Body of pancreas (tissue), 4 donors: ENCODE measurements at regions not wholly inside any gene's neighbourhood (a gene's known extent, or its start where the extent isn't known, plus 50 kb on each side); places are given as distances from the start of the nearest gene placed in this dataset.
A peak's percentile ranks its signal among the peaks of the same experiment; 100 is the strongest.
"Not testable (repeated sequence)": the region's sequence is repeated elsewhere in the genome, so short reads cannot be mapped to it uniquely, and the experiment has no call there.

ENCODE experiments used
- ATAC-seq: fragments of 150-250 bp; one replicate; pipeline ENCODE4 v1.9.1; 2016
- DNase-seq, 4 donors: peaks; one replicate each; pipeline ENCODE4 v3.0.0-alpha.2; 2019
- H3K27ac ChIP-seq, 4 donors: fragments of 200-600 bp; sonication (generic); 1 replicate in 3 of 4; 2 replicates in 1 of 4; pipeline versions ENCODE4 v1.5.1 to v1.6.1; 2016 to 2019; ENCODE audit warnings: mild to moderate bottlenecking in 1 of 4, mixed read lengths in 1 of 4, moderate library complexity in 1 of 4
- H3K27me3 ChIP-seq, 2 donors: fragments of 200-600 bp; sonication (generic); one replicate each; pipeline ENCODE4 v1.6.0; 2016; ENCODE audit warnings: mild to moderate bottlenecking in 1 of 2
- H3K36me3 ChIP-seq, 2 donors: fragments of 200-600 bp; sonication (generic); replicated peaks in 1 of 2; 2 replicates each; pipeline ENCODE4 v1.5.1; 2016; ENCODE audit warnings: low read depth in 2 of 2; ENCODE audit not compliant: insufficient read depth in 1 of 2
- H3K4me1 ChIP-seq: fragments of 200-600 bp; sonication (generic); one replicate; pipeline ENCODE4 v1.6.0; 2016
- H3K4me3 ChIP-seq, 2 donors: fragments of 200-600 bp; sonication (generic); 1 replicate in 1 of 2; 2 replicates in 1 of 2; pipeline ENCODE4 v1.5.1; 2016 to 2019
- H3K9me3 ChIP-seq, 3 donors: fragments of 200-600 bp; sonication (generic); 1 replicate in 2 of 3; 2 replicates in 1 of 3; pipeline ENCODE4 v1.5.1; 2016
- CTCF ChIP-seq, 7 experiments: fragments of 450-650 bp in 4 of 7; fragments of 200-600 bp in 3 of 7; sonication (generic) in 3 of 7; IDR thresholded peaks; one replicate each; pipeline ENCODE4 v1.5.1; 2016 to 2019; ENCODE audit warnings: antibody characterized with exemption in 7 of 7
- POLR2A ChIP-seq, 3 donors: fragments of 450-650 bp; IDR thresholded peaks; one replicate each; pipeline ENCODE4 v1.6.1; 2016; ENCODE audit warnings: antibody characterized with exemption in 3 of 3, mild to moderate bottlenecking in 2 of 3
- WGBS, 2 donors: methylation state at CpG; one replicate each; pipeline ENCODE4 v1.1.5; 2017; 5-methylcytosine and 5-hydroxymethylcytosine counted together
- intact Hi-C: fragments of 100-400 bp; cut with DNase I; formaldehyde crosslinking; loops from one replicate; pipeline ENCODE4 v1.15.1; 2023

GRCh38 chr2:8122520-8122919, 559.3 kb upstream of the ID2 start:
- Histone ChIP-seq H3K27ac (no peak overlapping the region), H3K4me3 (no peak overlapping the region), H3K36me3 (no peaks in the 10 kb centered on the region), H3K4me1 (peaks cover 23% of the 10 kb centered on the region), H3K9me3 (no peaks in the 10 kb centered on the region), H3K27me3 (no peaks in the 10 kb centered on the region)
- DNase-seq (no peak), ATAC-seq (no peak)
- no peak for TF ChIP-seq POLR2A (IDR thresholded peaks at IDR 0.05)
- no peak for TF ChIP-seq CTCF (IDR thresholded peaks at IDR 0.05)
- WGBS, 2 donors, result 80 to 85% methylated on average over 7 of the region's 7 CpGs
- intact Hi-C loops, result no loop called here

DNA sequence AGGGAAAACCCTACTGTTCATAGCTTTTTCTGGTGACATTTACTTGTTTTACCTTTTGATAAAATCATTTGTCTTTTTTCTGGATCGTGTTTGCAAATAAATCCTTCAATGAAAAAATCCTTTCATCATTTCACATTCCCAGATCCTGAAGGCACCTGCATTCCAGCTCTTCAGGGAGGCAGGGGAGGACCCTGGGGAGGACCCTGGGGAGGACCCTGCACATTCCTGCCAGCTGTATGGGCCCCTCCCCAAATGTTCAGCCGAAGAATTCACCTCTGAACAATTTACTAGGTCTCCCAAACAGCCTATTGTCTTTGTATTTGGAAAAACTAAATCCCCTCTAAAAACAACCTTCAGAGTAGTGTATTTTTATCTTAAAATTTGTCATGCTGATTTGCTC, 558.4 kb upstream of the ID2 start:
- Histone ChIP-seq H3K27ac (no peak overlapping the region), H3K4me3 (no peak overlapping the region), H3K27me3 (no peaks in the 10 kb centered on the region), H3K36me3 (no peaks in the 10 kb centered on the region), H3K9me3 (no peaks in the 10 kb centered on the region), H3K4me1 (peaks cover 23% of the 10 kb centered on the region)
- DNase-seq (no peak), ATAC-seq (no peak)
- TF ChIP-seq CTCF (IDR thresholded peaks at IDR 0.05) (no peak), POLR2A (IDR thresholded peaks at IDR 0.05) (no peak)
- 35 to 62% methylated on average over 2 of the region's 2 CpGs for WGBS, 2 donors
- intact Hi-C loops, result no loop called here

GRCh38 chr2:8125741-8126711, 555.8 kb upstream of the ID2 start:
- Histone ChIP-seq H3K4me3 (no peak overlapping the region), H3K27me3 (no peaks in the 10 kb centered on the region), H3K36me3 (no peaks in the 10 kb centered on the region), H3K4me1 (peaks cover 4% of the 10 kb centered on the region), H3K9me3 (no peaks in the 10 kb centered on the region), H3K27ac (peak overlapping the region in 3 of 4 donors; percentile 67 to 72 (median 70))
- DNase-seq (peak in 1 of 4 donors; percentile 44), ATAC-seq (peak; percentile 80)
- intact Hi-C loops, result no loop called here
- 55 to 60% methylated on average over 12 of the region's 12 CpGs for WGBS, 2 donors
- TF ChIP-seq POLR2A (IDR thresholded peaks at IDR 0.05) (no peak), CTCF (IDR thresholded peaks at IDR 0.05) (no peak)

DNA sequence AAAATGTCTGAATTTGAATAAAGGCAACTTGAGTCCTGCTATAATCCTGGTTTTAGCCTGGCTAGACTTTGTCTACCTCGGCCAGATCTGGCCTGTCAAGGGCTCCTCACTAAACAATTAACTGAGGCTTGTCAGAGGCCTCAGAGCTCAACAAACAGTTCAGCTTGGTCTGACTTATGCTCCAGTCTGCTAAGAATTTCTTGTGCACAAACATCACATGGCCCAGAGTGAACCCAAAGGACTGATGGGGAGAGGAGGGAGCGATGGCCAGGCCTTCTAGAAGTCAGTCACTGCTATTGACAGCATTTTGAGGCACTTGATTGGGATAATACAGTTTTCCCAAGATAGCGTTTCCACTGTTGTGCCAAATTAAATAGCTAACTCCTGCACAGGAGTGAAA, 555.1 kb upstream of the ID2 start:
- Histone ChIP-seq H3K27ac (peak overlapping the region in 2 of 4 donors; percentile 67 to 70), H3K4me1 (no peaks in the 10 kb centered on the region), H3K9me3 (no peaks in the 10 kb centered on the region), H3K4me3 (no peak overlapping the region), H3K27me3 (no peaks in the 10 kb centered on the region), H3K36me3 (no peaks in the 10 kb centered on the region)
- intact Hi-C loops, result no loop called here
- DNase-seq (no peak), ATAC-seq (no peak)
- TF ChIP-seq CTCF (IDR thresholded peaks at IDR 0.05) (no peak), POLR2A (IDR thresholded peaks at IDR 0.05) (no peak)
- 91 to 93% methylated on average over 3 of the region's 3 CpGs for WGBS, 2 donors

DNA sequence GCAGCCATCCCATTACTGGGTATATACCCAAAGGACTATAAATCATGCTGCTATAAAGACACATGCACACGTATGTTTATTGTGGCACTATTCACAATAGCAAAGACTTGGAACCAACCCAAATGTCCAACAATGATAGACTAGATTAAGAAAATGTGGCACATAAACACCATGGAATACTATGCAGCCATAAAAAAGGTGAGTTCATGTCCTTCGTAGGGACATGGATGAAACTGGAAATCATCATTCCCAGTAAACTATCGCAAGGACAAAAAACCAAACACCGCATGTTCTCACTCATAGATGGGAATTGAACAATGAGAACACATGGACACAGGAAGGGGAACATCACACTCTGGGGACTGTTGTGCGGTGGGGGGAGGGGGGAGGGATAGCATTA, 550.4 kb upstream of the ID2 start:
- H3K4me1 ChIP-seq, result peaks cover 10% of the 10 kb centered on the region
- H3K27me3 ChIP-seq, DNase-seq, H3K9me3 ChIP-seq, H3K4me3 ChIP-seq, H3K36me3 ChIP-seq, intact Hi-C loops, ATAC-seq, H3K27ac ChIP-seq: not testable (repeated sequence)
- whole genome bisulfite sequencing, 2 donors, result 83 to 94% methylated on average over 5 of the region's 5 CpGs
